ENCODE measurements at regions not wholly inside any gene's neighbourhood (a gene's known extent, or its start where the extent isn't known, plus 50 kb on each side); places are given as distances from the start of the nearest gene placed in this dataset.
A peak's percentile ranks its signal among the peaks of the same experiment; 100 is the strongest.

DNA sequence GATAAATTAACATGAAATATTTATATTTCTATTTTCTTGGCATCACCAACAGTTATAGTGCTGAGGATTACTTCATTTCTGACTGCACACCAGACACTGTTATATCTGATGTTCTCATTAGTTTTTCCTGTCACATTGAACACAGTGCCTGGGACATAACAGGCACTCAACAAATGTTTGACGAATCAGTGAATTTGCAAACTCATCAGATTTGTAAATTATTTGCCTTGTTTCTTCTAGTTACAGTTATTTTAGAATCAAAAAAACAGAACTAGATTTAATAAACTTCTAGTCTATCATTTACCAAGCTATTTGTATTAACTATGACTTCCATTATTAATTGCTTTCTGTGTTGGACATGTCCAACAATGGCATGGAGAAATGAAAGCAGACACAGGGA is 483.3 kb downstream of the KLHL13 start:
- peak; percentile 65 to 82 for TF ChIP-seq MAFK (conservative IDR thresholded peaks at IDR 0.05 in 1 of 2, IDR thresholded peaks at IDR 0.05 in 1 of 2; ENCODE audit: low read length in 2 of 2)
- no peak for TF ChIP-seq ZNF251 (CRISPR knock-in tag; IDR thresholded peaks at IDR 0.05)
- peak; percentile 67 for TF ChIP-seq MAFF (IDR thresholded peaks at IDR 0.05; ENCODE audit: low read depth, low read length)
- Histone ChIP-seq H3K9ac (ENCODE audit: insufficient read depth, low read depth, low read length) (no peak overlapping the region), H3K27me3 (ENCODE audit: control insufficient read depth in 1 of 2, insufficient read depth in 2 of 2, low read length in 2 of 2) (no peaks in the 10 kb centered on the region), H4K20me1 (ENCODE audit: insufficient read depth, low read length) (no peaks in the 10 kb centered on the region), H3K4me1 (ENCODE audit: insufficient read depth, low read length) (no peaks in the 10 kb centered on the region), H3K9me3 (ENCODE audit: low read length) (no peaks in the 10 kb centered on the region), H3K36me3 (replicated peaks in 1 of 2; ENCODE audit: control insufficient read depth in 1 of 2, insufficient read depth in 2 of 2, low read length in 2 of 2) (no peaks in the 10 kb centered on the region), H3K4me2 (ENCODE audit: low read depth, low read length) (no peak overlapping the region), H2AFZ (ENCODE audit: low read length) (no peak overlapping the region), H3K4me3 (replicated peaks in 1 of 3; ENCODE audit: insufficient read depth in 1 of 3, low read depth in 2 of 3, low read length in 3 of 3) (no peak overlapping the region), H3K79me2 (ENCODE audit: insufficient read depth, low read length) (no peaks in the 10 kb centered on the region), H3K27ac (ENCODE audit: extremely low read length, insufficient read depth, low read length) (no peak overlapping the region)
- BruUV-seq (replicated peaks) = no TSS peak
- ATAC-seq (no peak), DNase-seq (ENCODE audit: low spot score) (no peak), FAIRE-seq (no peak)
- intact Hi-C loops (cut with micrococcal nuclease; ENCODE audit: unreplicated experiment) = no loop called here
- WGBS (ENCODE audit: low lambda C conversion rate) = 0% methylated on average over 1 of the region's 1 CpG
- CTCF ChIA-PET (ENCODE audit: low intra/inter-chr PET ratio, low total read pairs) = no interaction called here
- in situ Hi-C loops (cut with HindIII; ENCODE audit: extremely low pct_ligation_motif_present, low pct_unique_long_range_greater_than_20kb) = no loop called here
- POLR2A ChIA-PET = no interaction called here

DNA sequence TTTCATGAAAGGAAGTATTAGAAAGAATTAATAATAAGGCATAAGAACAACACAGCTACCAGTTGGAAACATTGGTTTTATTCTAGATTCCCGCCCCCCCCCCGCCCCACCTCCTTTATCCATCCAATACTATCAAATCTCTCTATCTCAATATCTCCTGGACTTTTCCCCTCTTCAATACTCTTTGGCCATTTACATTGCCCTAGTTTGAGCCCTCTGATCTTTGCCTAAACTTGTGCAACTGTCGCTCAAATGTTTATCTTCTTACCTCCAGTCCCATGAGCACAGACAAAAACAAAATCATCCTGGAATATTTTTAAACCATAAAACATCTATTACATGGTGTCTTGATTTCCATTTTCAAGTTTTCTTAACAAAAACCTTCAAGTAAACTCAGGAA is 488.2 kb downstream of the KLHL13 start:
- no peak for ATAC-seq
- no peaks in the 10 kb centered on the region for H3K27me3 ChIP-seq (ENCODE audit: control insufficient read depth in 1 of 2, insufficient read depth in 2 of 2, low read length in 2 of 2)
- CTCF ChIA-PET (ENCODE audit: low intra/inter-chr PET ratio, low total read pairs) = no interaction called here
- POLR2A ChIA-PET = no interaction called here
- no peaks in the 10 kb centered on the region for H4K20me1 ChIP-seq (ENCODE audit: insufficient read depth, low read length)
- H2AFZ ChIP-seq (ENCODE audit: low read length) = no peak overlapping the region
- no peaks in the 10 kb centered on the region for H3K36me3 ChIP-seq (replicated peaks in 1 of 2; ENCODE audit: control insufficient read depth in 1 of 2, insufficient read depth in 2 of 2, low read length in 2 of 2)
- H3K27ac ChIP-seq (ENCODE audit: extremely low read length, insufficient read depth, low read length) = no peak overlapping the region
- H3K4me1 ChIP-seq (ENCODE audit: insufficient read depth, low read length) = no peaks in the 10 kb centered on the region
- no peak overlapping the region for H3K4me2 ChIP-seq (ENCODE audit: low read depth, low read length)
- in situ Hi-C loops (cut with HindIII; ENCODE audit: extremely low pct_ligation_motif_present, low pct_unique_long_range_greater_than_20kb) = no loop called here
- H3K9ac ChIP-seq (ENCODE audit: insufficient read depth, low read depth, low read length) = no peak overlapping the region
- H3K79me2 ChIP-seq (ENCODE audit: insufficient read depth, low read length) = no peaks in the 10 kb centered on the region
- no peak overlapping the region for H3K4me3 ChIP-seq (replicated peaks in 1 of 3; ENCODE audit: insufficient read depth in 1 of 3, low read depth in 2 of 3, low read length in 3 of 3)
- WGBS (ENCODE audit: low lambda C conversion rate) = 2% methylated on average over 3 of the region's 3 CpGs
- FAIRE-seq = no peak
- TF ChIP-seq ZNF251 (CRISPR knock-in tag; IDR thresholded peaks at IDR 0.05) (no peak), ZNF230 (CRISPR knock-in tag; IDR thresholded peaks at IDR 0.05) (no peak), ZNF274 (CRISPR knock-in tag; IDR thresholded peaks at IDR 0.05) (no peak)
- no peaks in the 10 kb centered on the region for H3K9me3 ChIP-seq (ENCODE audit: low read length)
- intact Hi-C loops (cut with micrococcal nuclease; ENCODE audit: unreplicated experiment) = no loop called here
- BruUV-seq (replicated peaks) = no TSS peak
- DNase-seq (ENCODE audit: low spot score) = no peak

Data from HepG2 (cell line).